ENCODE measurements at regions not wholly inside any gene's neighbourhood (a gene's known extent, or its start where the extent isn't known, plus 50 kb on each side); places are given as distances from the start of the nearest gene placed in this dataset.
"Not testable (repeated sequence)": the region's sequence is repeated elsewhere in the genome, so short reads cannot be mapped to it uniquely, and the experiment has no call there.

GRCh38 chr20:39961637-39962244 lies 727.3 kb downstream of the MAFB start:
- H3K27me3 ChIP-seq (ENCODE audit: control insufficient read depth, insufficient read depth, low read length) = no peaks in the 10 kb centered on the region
- DNase-seq = peak in 1 of 5 donors; percentile 47
- H3K9me3 ChIP-seq (ENCODE audit: control insufficient read depth in 2 of 3, insufficient read depth in 1 of 3, low read length in 3 of 3) = no peaks in the 10 kb centered on the region
- no peaks in the 10 kb centered on the region for H3K36me3 ChIP-seq (ENCODE audit: control insufficient read depth in 2 of 3, insufficient read depth in 3 of 3, low read length in 3 of 3)
- intact Hi-C loops (cut with DNase I) = no loop called here
- H3K4me1 ChIP-seq (ENCODE audit: control insufficient read depth in 2 of 3, insufficient read depth in 2 of 3, low read depth in 1 of 3, low read length in 3 of 3) = peaks cover 0 to 3% (median 0%) of the 10 kb centered on the region in 3 donors
- no peak overlapping the region for H3K27ac ChIP-seq (ENCODE audit: low read depth in 2 of 2, low read length in 2 of 2)
- TF ChIP-seq CTCF (IDR thresholded peaks at IDR 0.05; ENCODE audit: borderline replicate concordance, extremely low read depth, insufficient read depth) = no peak
- no peak for FAIRE-seq
- H3K9ac ChIP-seq (ENCODE audit: low read length in 3 of 3) = no peak overlapping the region
- H3K4me3 ChIP-seq (ENCODE audit: low read length in 3 of 3) = no peak overlapping the region

- H3K36me3 ChIP-seq (ENCODE audit: control insufficient read depth in 2 of 3, insufficient read depth in 3 of 3, low read length in 3 of 3) = no peaks in the 10 kb centered on the region
- no peak overlapping the region for H3K9ac ChIP-seq (ENCODE audit: low read length in 3 of 3)
- intact Hi-C loops (cut with DNase I) = no loop called here
- no peak overlapping the region for H3K27ac ChIP-seq (ENCODE audit: low read depth in 2 of 2, low read length in 2 of 2)
- H3K9me3 ChIP-seq (ENCODE audit: control insufficient read depth in 2 of 3, insufficient read depth in 1 of 3, low read length in 3 of 3) = no peaks in the 10 kb centered on the region
- no peak for TF ChIP-seq CTCF (IDR thresholded peaks at IDR 0.05; ENCODE audit: borderline replicate concordance, extremely low read depth, insufficient read depth)
- peaks cover 0 to 3% (median 0%) of the 10 kb centered on the region in 3 donors for H3K4me1 ChIP-seq (ENCODE audit: control insufficient read depth in 2 of 3, insufficient read depth in 2 of 3, low read depth in 1 of 3, low read length in 3 of 3)
- H3K4me3 ChIP-seq (ENCODE audit: low read length in 3 of 3) = no peak overlapping the region
- DNase-seq (peak in 3 of 5 donors; percentile 16 to 30 (median 25)), FAIRE-seq (no peak)
- no peaks in the 10 kb centered on the region for H3K27me3 ChIP-seq (ENCODE audit: control insufficient read depth, insufficient read depth, low read length)
These were observed 728.3 kb downstream of the MAFB start for GRCh38 chr20:39960522-39961428.

GRCh38 chr20:39957911-39958310 lies 731.1 kb downstream of the MAFB start:
- intact Hi-C loops (cut with DNase I); H3K9ac ChIP-seq (ENCODE audit: low read length in 3 of 3); FAIRE-seq; DNase-seq; H3K4me1 ChIP-seq (ENCODE audit: control insufficient read depth in 2 of 3, insufficient read depth in 2 of 3, low read depth in 1 of 3, low read length in 3 of 3); H3K36me3 ChIP-seq (ENCODE audit: control insufficient read depth in 2 of 3, insufficient read depth in 3 of 3, low read length in 3 of 3); H3K27ac ChIP-seq (ENCODE audit: low read depth in 2 of 2, low read length in 2 of 2); H3K9me3 ChIP-seq (ENCODE audit: control insufficient read depth in 2 of 3, insufficient read depth in 1 of 3, low read length in 3 of 3); H3K27me3 ChIP-seq (ENCODE audit: control insufficient read depth, insufficient read depth, low read length); H3K4me3 ChIP-seq (ENCODE audit: low read length in 3 of 3): not testable (repeated sequence)

GRCh38 chr20:39954621-39955020 lies 734.4 kb downstream of the MAFB start:
- no peaks in the 10 kb centered on the region for H3K36me3 ChIP-seq (ENCODE audit: control insufficient read depth in 2 of 3, insufficient read depth in 3 of 3, low read length in 3 of 3)
- H3K9ac ChIP-seq (ENCODE audit: low read length in 3 of 3) = no peak overlapping the region
- intact Hi-C loops (cut with DNase I) = no loop called here
- no peak overlapping the region for H3K27ac ChIP-seq (ENCODE audit: low read depth in 2 of 2, low read length in 2 of 2)
- H3K27me3 ChIP-seq (ENCODE audit: control insufficient read depth, insufficient read depth, low read length) = no peaks in the 10 kb centered on the region
- DNase-seq (no peak), FAIRE-seq (no peak)
- H3K4me3 ChIP-seq (ENCODE audit: low read length in 3 of 3) = no peak overlapping the region
- TF ChIP-seq CTCF (IDR thresholded peaks at IDR 0.05; ENCODE audit: borderline replicate concordance, extremely low read depth, insufficient read depth) = no peak
- no peaks in the 10 kb centered on the region for H3K9me3 ChIP-seq (ENCODE audit: control insufficient read depth in 2 of 3, insufficient read depth in 1 of 3, low read length in 3 of 3)
- H3K4me1 ChIP-seq (ENCODE audit: control insufficient read depth in 2 of 3, insufficient read depth in 2 of 3, low read depth in 1 of 3, low read length in 3 of 3) = no peaks in the 10 kb centered on the region

All from kidney (tissue), 13 donors.